OCI-LY7 (cell line): ENCODE measurements at regions not wholly inside any gene's neighbourhood (a gene's known extent, or its start where the extent isn't known, plus 50 kb on each side); places are given as distances from the start of the nearest gene placed in this dataset.

ENCODE experiments used
- EZH2phosphoT487 ChIP-seq: fragments of 200-600 bp; sonication (generic); IDR thresholded peaks from 2 replicates; pipeline ENCODE4 v1.6.1; 2018; ENCODE audit warnings: low read depth, borderline replicate concordance, mild to moderate bottlenecking, mixed run types, antibody characterized with exemption, low read length, moderate library complexity, mixed read lengths
- TF ChIP-seq, protein P1 (sequence below): fragments of 200-600 bp; sonication (generic); conservative IDR thresholded peaks from 2 replicates; pipeline ENCODE4 v1.5.1; 2014; ENCODE audit warnings: mild to moderate bottlenecking, antibody characterized with exemption, low read length, moderate library complexity, mixed read lengths

GRCh38 chr15:93278006-93278405 is 189.0 kb upstream of the RGMA start:
- TF ChIP-seq, protein P1, sequence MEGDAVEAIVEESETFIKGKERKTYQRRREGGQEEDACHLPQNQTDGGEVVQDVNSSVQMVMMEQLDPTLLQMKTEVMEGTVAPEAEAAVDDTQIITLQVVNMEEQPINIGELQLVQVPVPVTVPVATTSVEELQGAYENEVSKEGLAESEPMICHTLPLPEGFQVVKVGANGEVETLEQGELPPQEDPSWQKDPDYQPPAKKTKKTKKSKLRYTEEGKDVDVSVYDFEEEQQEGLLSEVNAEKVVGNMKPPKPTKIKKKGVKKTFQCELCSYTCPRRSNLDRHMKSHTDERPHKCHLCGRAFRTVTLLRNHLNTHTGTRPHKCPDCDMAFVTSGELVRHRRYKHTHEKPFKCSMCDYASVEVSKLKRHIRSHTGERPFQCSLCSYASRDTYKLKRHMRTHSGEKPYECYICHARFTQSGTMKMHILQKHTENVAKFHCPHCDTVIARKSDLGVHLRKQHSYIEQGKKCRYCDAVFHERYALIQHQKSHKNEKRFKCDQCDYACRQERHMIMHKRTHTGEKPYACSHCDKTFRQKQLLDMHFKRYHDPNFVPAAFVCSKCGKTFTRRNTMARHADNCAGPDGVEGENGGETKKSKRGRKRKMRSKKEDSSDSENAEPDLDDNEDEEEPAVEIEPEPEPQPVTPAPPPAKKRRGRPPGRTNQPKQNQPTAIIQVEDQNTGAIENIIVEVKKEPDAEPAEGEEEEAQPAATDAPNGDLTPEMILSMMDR, result no peak
- no peak for TF ChIP-seq EZH2phosphoT487
